NT2/D1 (cell line): ENCODE measurements at regions not wholly inside any gene's neighbourhood (a gene's known extent, or its start where the extent isn't known, plus 50 kb on each side); places are given as distances from the start of the nearest gene placed in this dataset.
A peak's percentile ranks its signal among the peaks of the same experiment; 100 is the strongest.

Experiments used
- DNase-seq: peaks from one replicate; pipeline ENCODE4 v3.0.0-alpha.2; 2011; ENCODE audit warnings: low read depth, low spot score
- H3K27me3 ChIP-seq: 2 replicates; pipeline ENCODE4 v1.6.0; 2011; ENCODE audit warnings: mild to moderate bottlenecking; ENCODE audit not compliant: insufficient read length, insufficient read depth
- H3K36me3 ChIP-seq: 2 replicates; pipeline ENCODE4 v1.6.1; 2011; ENCODE audit warnings: mild to moderate bottlenecking, low read length, mixed read lengths; ENCODE audit not compliant: insufficient read depth, insufficient read length
- H3K4me1 ChIP-seq: 2 replicates; pipeline ENCODE4 v1.5.1; 2011; ENCODE audit not compliant: insufficient read depth, insufficient read length
- H3K4me3 ChIP-seq: 2 replicates; pipeline ENCODE4 v1.5.1; 2011; ENCODE audit warnings: low read depth; ENCODE audit not compliant: insufficient read length
- H3K9ac ChIP-seq: 2 replicates; pipeline ENCODE4 v1.6.0; 2011; ENCODE audit warnings: low read depth; ENCODE audit not compliant: insufficient read length
- H3K9me3 ChIP-seq: 2 replicates; pipeline ENCODE4 v1.5.1; 2011; ENCODE audit warnings: mild to moderate bottlenecking, low read length; ENCODE audit not compliant: insufficient read depth
- SUZ12 ChIP-seq: IDR thresholded peaks from 2 replicates; pipeline ENCODE4 v1.6.1; 2011; ENCODE audit not compliant: insufficient read length, insufficient read depth; ENCODE audit errors: extremely low read depth
- YY1 ChIP-seq: IDR thresholded peaks from 2 replicates; pipeline ENCODE4 v1.6.1; 2011; ENCODE audit not compliant: insufficient read length, insufficient read depth
- ZNF274 ChIP-seq: IDR thresholded peaks from 2 replicates; pipeline ENCODE4 v1.6.1; 2011; ENCODE audit warnings: mild to moderate bottlenecking, low read depth, low read length

DNA sequence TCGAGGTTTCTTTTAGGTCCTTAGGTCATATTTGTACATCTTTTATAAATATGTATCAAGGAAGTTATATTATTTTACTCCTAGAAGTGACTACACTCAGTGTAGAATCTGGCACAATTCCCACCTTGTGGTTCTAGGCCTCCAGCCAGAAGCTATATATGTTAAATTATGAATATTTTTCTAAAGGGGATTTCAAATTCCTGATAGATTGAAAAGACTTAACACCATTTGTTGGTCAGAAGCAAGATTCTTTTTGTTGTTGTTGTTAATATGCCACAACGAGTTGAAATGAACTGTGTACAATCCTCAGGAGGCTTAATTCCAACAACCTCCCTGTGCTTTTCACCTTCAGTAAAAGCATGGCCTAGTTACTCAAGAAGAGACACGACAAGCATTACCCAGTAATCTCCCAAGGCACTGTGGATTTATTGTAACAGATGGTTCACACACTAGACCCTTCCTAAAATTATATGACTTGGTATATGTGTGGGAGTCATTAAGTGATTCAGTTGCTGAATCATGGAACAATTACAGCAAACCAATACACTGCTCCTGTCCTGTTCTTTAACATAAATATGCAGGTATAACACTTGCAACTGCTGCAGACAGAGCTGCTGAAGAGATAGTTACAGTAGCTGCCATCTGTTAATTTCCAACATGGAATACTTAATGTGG, 964.4 kb upstream of the GOT2 start:
- TF ChIP-seq SUZ12: no peak
- no peak for TF ChIP-seq ZNF274
- no peaks in the 10 kb centered on the region for H3K27me3 ChIP-seq
- DNase-seq: no peak

GRCh38 chr16:59697761-59698160, 963.6 kb upstream of the GOT2 start:
- DNase-seq: no peak

More for the DNA sequence above, 964.4 kb upstream of the GOT2 start:
- Histone ChIP-seq H3K4me1 (no peaks in the 10 kb centered on the region), H3K9me3 (peaks cover 4% of the 10 kb centered on the region; the same call in 1 of the 2 replicates), H3K9ac (no peak overlapping the region), H3K36me3 (no peaks in the 10 kb centered on the region), H3K4me3 (no peak overlapping the region)

DNA sequence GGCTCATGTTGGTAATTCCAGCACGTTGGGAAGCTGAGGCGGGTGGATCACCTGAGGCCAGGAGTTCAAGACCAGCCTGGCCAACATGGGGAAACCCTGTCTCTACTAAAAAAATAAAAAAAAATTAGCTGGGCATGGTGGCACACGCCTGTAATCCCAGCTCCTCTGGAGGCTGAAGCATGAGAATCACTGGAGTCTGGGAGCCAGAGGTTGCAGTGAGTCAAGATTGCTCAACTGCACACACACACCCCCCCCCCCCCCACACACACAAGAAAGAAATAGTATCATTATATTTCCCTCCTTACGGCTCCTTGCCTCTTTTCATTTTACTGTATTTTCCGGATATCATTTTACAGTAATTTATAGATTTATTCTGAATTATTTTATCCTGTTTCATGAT, 963.1 kb upstream of the GOT2 start:
- Histone ChIP-seq H3K4me1 (no peaks in the 10 kb centered on the region), H3K36me3 (no peaks in the 10 kb centered on the region)
- no peak for DNase-seq

More at GRCh38 chr16:59697761-59698160, 963.6 kb upstream of the GOT2 start:
- Histone ChIP-seq H3K4me3 (no peak overlapping the region), H3K27me3 (no peaks in the 10 kb centered on the region), H3K9me3 (peaks cover 4% of the 10 kb centered on the region; the same call in 1 of the 2 replicates), H3K36me3 (no peaks in the 10 kb centered on the region), H3K9ac (no peak overlapping the region), H3K4me1 (no peaks in the 10 kb centered on the region)
- TF ChIP-seq SUZ12 (no peak), ZNF274 (no peak), YY1 (no peak)

GRCh38 chr16:59696495-59696894, 962.4 kb upstream of the GOT2 start:
- no peaks in the 10 kb centered on the region for H3K36me3 ChIP-seq
- H3K9me3 ChIP-seq: peaks cover 4% of the 10 kb centered on the region; the same call in 1 of the 2 replicates
- H3K4me3 ChIP-seq: no peak overlapping the region
- no peak overlapping the region for H3K9ac ChIP-seq
- no peaks in the 10 kb centered on the region for H3K27me3 ChIP-seq
- no peak for TF ChIP-seq SUZ12
- no peak for TF ChIP-seq YY1
- no peak for TF ChIP-seq ZNF274
- no peaks in the 10 kb centered on the region for H3K4me1 ChIP-seq
- no peak for DNase-seq

More for the DNA sequence above, 963.1 kb upstream of the GOT2 start:
- Histone ChIP-seq H3K9ac (no peak overlapping the region), H3K27me3 (no peaks in the 10 kb centered on the region), H3K9me3 (peaks cover 4% of the 10 kb centered on the region; the same call in 1 of the 2 replicates), H3K4me3 (no peak overlapping the region)
- TF ChIP-seq ZNF274 (no peak), SUZ12 (no peak), YY1 (no peak)

DNA sequence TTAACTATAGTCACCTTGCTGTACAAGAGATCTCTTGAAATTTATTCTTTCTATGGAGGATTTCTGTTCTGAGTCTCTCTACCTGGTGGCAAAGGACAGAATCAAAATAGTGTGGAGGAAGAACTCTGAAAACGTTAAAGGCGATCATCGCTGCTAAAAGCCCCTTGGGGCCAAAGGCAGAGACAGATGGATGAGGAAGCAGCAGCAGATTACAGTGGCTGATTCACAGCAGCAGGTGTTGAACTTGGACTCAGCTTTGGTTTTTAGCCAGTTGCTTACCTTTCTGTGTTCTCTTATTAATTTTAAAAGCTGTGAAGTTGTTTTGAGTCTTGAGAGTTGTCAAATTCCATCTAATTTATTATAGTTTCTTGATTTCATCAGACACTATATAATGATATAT, 956.1 kb upstream of the GOT2 start:
- Histone ChIP-seq H3K4me1 (no peaks in the 10 kb centered on the region), H3K36me3 (no peaks in the 10 kb centered on the region)
- no peak for TF ChIP-seq ZNF274
- no peak for TF ChIP-seq YY1
- TF ChIP-seq SUZ12: no peak

DNA sequence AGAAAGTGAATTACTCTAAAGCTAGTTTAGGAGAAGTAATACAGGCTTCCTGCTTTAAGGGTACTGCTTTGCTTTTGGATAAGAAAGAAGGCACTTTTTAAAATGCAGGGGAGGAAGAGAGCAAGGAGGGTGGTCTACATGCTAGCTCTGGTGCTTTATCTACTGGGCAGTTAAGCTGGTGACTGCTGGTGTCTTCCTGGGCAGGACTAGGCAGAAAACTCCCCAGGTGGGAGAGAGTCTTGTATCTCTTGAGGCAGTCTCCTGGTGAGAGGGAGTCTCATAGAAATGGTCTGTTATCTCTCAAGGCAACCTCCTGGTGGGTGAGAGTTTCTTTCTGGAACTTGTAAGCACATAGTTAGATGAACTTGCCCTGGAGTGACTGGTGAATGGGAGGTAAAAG, 953.9 kb upstream of the GOT2 start:
- H3K9me3 ChIP-seq: peaks cover 37% of the 10 kb centered on the region
- H3K4me1 ChIP-seq: no peaks in the 10 kb centered on the region
- H3K36me3 ChIP-seq: no peaks in the 10 kb centered on the region
- TF ChIP-seq ZNF274 (no peak), SUZ12 (no peak), YY1 (no peak)
- H3K4me3 ChIP-seq: no peak overlapping the region
- no peak overlapping the region for H3K9ac ChIP-seq
- peak; percentile 39 for DNase-seq
- no peaks in the 10 kb centered on the region for H3K27me3 ChIP-seq

More for the DNA sequence above, 956.1 kb upstream of the GOT2 start:
- no peak overlapping the region for H3K4me3 ChIP-seq
- H3K27me3 ChIP-seq: no peaks in the 10 kb centered on the region
- peaks cover 25% of the 10 kb centered on the region for H3K9me3 ChIP-seq
- no peak overlapping the region for H3K9ac ChIP-seq
- DNase-seq: no peak

- Histone ChIP-seq H3K36me3 (no peaks in the 10 kb centered on the region), H3K27me3 (no peaks in the 10 kb centered on the region), H3K4me1 (no peaks in the 10 kb centered on the region), H3K9ac (no peak overlapping the region), H3K9me3 (peaks cover 37% of the 10 kb centered on the region), H3K4me3 (no peak overlapping the region)
- TF ChIP-seq YY1: no peak
- DNase-seq: no peak
Measured at GRCh38 chr16:59686405-59686804, 952.3 kb upstream of the GOT2 start.

DNA sequence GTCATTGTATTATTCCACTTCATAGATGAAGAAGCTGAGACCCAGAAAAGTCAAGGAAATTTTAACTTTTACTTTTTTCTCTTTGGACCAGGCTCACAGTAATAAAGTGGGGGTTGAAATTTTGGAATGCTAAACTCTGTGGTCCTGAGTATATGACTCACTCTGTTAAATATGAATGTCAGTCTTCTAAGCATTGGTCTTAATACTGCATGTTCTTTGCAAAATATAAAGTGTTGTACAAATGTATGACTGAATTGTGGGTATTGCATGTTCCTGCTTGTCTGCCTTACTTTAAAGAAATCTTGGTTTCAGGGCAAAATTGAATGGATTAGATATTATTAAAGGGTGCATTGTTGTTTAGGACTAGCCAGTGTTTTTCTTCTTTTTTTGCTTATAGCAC, 950.8 kb upstream of the GOT2 start:
- Histone ChIP-seq H3K36me3 (no peaks in the 10 kb centered on the region), H3K4me3 (no peak overlapping the region), H3K9me3 (peaks cover 37% of the 10 kb centered on the region), H3K27me3 (no peaks in the 10 kb centered on the region), H3K4me1 (no peaks in the 10 kb centered on the region), H3K9ac (no peak overlapping the region)
- TF ChIP-seq YY1 (no peak), ZNF274 (no peak), SUZ12 (no peak)
- no peak for DNase-seq
